Epithelial cell of prostate (primary cell): ENCODE measurements at regions not wholly inside any gene's neighbourhood (a gene's known extent, or its start where the extent isn't known, plus 50 kb on each side); places are given as distances from the start of the nearest gene placed in this dataset.
"Not testable (repeated sequence)": the region's sequence is repeated elsewhere in the genome, so short reads cannot be mapped to it uniquely, and the experiment has no call there.

Experiments used
- DNase-seq: peaks from one replicate; pipeline ENCODE4 v3.0.0-alpha.2; 2011; ENCODE audit warnings: low read depth, low spot score
- H3K27ac ChIP-seq: fragments of 450-650 bp; 2 replicates; pipeline ENCODE4 v1.5.1; 2017; ENCODE audit warnings: mild to moderate bottlenecking

GRCh38 chr3:182514236-182514964 is 278.9 kb upstream of the ATP11B start:
- H3K27ac ChIP-seq = no peak overlapping the region
- DNase-seq = no peak

GRCh38 chr3:182516597-182517336 is 276.5 kb upstream of the ATP11B start:
- no peak for DNase-seq
- no peak overlapping the region for H3K27ac ChIP-seq

GRCh38 chr3:182519569-182519968 is 273.7 kb upstream of the ATP11B start:
- no peak overlapping the region for H3K27ac ChIP-seq
- no peak for DNase-seq

GRCh38 chr3:182521339-182521738 is 272.0 kb upstream of the ATP11B start:
- H3K27ac ChIP-seq = no peak overlapping the region
- no peak for DNase-seq

GRCh38 chr3:182523424-182523823 is 269.9 kb upstream of the ATP11B start:
- not testable (repeated sequence) for H3K27ac ChIP-seq

GRCh38 chr3:182523836-182524235 is 269.5 kb upstream of the ATP11B start:
- peak; percentile 24 for DNase-seq
- no peak overlapping the region for H3K27ac ChIP-seq

More at GRCh38 chr3:182523424-182523823, 269.9 kb upstream of the ATP11B start:
- not testable (repeated sequence) for DNase-seq

- peak overlapping the region; percentile 6 for H3K27ac ChIP-seq
- DNase-seq = no peak
Measured at GRCh38 chr3:182524711-182525401, 268.4 kb upstream of the ATP11B start.

GRCh38 chr3:182525766-182526374 is 267.4 kb upstream of the ATP11B start:
- no peak overlapping the region for H3K27ac ChIP-seq
- no peak for DNase-seq

- no peak for DNase-seq
- no peak overlapping the region for H3K27ac ChIP-seq
Measured at GRCh38 chr3:182527745-182528144, 265.6 kb upstream of the ATP11B start.

- no peak for DNase-seq
- H3K27ac ChIP-seq = no peak overlapping the region
Measured at GRCh38 chr3:182530316-182530715, 263.0 kb upstream of the ATP11B start.

GRCh38 chr3:182533394-182533793 is 259.9 kb upstream of the ATP11B start:
- no peak overlapping the region for H3K27ac ChIP-seq
- DNase-seq = no peak

GRCh38 chr3:182544542-182544941 is 248.8 kb upstream of the ATP11B start:
- no peak for DNase-seq
- H3K27ac ChIP-seq = no peak overlapping the region

- DNase-seq = no peak
- H3K27ac ChIP-seq = no peak overlapping the region
Measured at GRCh38 chr3:182562274-182562673, 231.0 kb upstream of the ATP11B start.

- no peak overlapping the region for H3K27ac ChIP-seq
- no peak for DNase-seq
Measured at GRCh38 chr3:182565916-182566796, 227.1 kb upstream of the ATP11B start.

- no peak overlapping the region for H3K27ac ChIP-seq
Measured at GRCh38 chr3:182567700-182568099, 225.6 kb upstream of the ATP11B start.

GRCh38 chr3:182568261-182568660 is 225.0 kb upstream of the ATP11B start:
- no peak for DNase-seq
- H3K27ac ChIP-seq = no peak overlapping the region

More at GRCh38 chr3:182567700-182568099, 225.6 kb upstream of the ATP11B start:
- DNase-seq = no peak

GRCh38 chr3:182568876-182569275 is 224.4 kb upstream of the ATP11B start:
- no peak for DNase-seq
- H3K27ac ChIP-seq = no peak overlapping the region

- H3K27ac ChIP-seq = no peak overlapping the region
- no peak for DNase-seq
Measured at GRCh38 chr3:182570946-182571594, 222.2 kb upstream of the ATP11B start.

GRCh38 chr3:182575941-182576340 is 217.4 kb upstream of the ATP11B start:
- DNase-seq = no peak
- H3K27ac ChIP-seq = no peak overlapping the region
